KMS-11 (cell line): ENCODE measurements at regions not wholly inside any gene's neighbourhood (a gene's known extent, or its start where the extent isn't known, plus 50 kb on each side); places are given as distances from the start of the nearest gene placed in this dataset.

ENCODE experiments used
- H2AFZ ChIP-seq: fragments of 200-600 bp; sonication (generic); 2 replicates; pipeline ENCODE4 v1.6.1; 2016; ENCODE audit warnings: antibody characterized with exemption, mixed run types, low read depth
- H3K27ac ChIP-seq: fragments of 200-600 bp; sonication (generic); 2 replicates; pipeline ENCODE4 v1.6.1; 2016; ENCODE audit warnings: mild to moderate bottlenecking, mixed run types
- H3K27me3 ChIP-seq: fragments of 200-600 bp; sonication (generic); 2 replicates; pipeline ENCODE4 v1.6.1; 2017; ENCODE audit warnings: mild to moderate bottlenecking, low read depth, mixed run types, moderate library complexity; ENCODE audit not compliant: insufficient read depth
- H3K36me3 ChIP-seq: fragments of 200-600 bp; sonication (generic); 2 replicates; pipeline ENCODE4 v1.6.1; 2017; ENCODE audit warnings: mild to moderate bottlenecking, mixed run types; ENCODE audit not compliant: insufficient read depth
- H3K4me1 ChIP-seq: fragments of 200-600 bp; sonication (generic); 2 replicates; pipeline ENCODE4 v1.6.1; 2016; ENCODE audit warnings: mild to moderate bottlenecking, low read depth, mixed run types; ENCODE audit not compliant: poor library complexity, severe bottlenecking
- H3K4me2 ChIP-seq: fragments of 200-600 bp; sonication (generic); 2 replicates; pipeline ENCODE4 v1.7.0; 2016; ENCODE audit warnings: mild to moderate bottlenecking, mixed run types
- H3K4me3 ChIP-seq: fragments of 200-600 bp; sonication (generic); IDR thresholded peaks from 2 replicates; pipeline ENCODE4 v1.6.1; 2017; ENCODE audit warnings: low read depth, low read length, mixed read lengths; ENCODE audit not compliant: insufficient read depth
- H3K79me2 ChIP-seq: fragments of 200-600 bp; sonication (generic); 2 replicates; pipeline ENCODE4 v1.6.1; 2016; ENCODE audit warnings: low read depth, mixed run types; ENCODE audit not compliant: insufficient read depth
- H3K9ac ChIP-seq: fragments of 200-600 bp; sonication (generic); 2 replicates; pipeline ENCODE4 v1.6.1; 2016; ENCODE audit warnings: mild to moderate bottlenecking, mixed run types
- H4K20me1 ChIP-seq: fragments of 200-600 bp; sonication (generic); 2 replicates; pipeline ENCODE4 v1.6.1; 2016; ENCODE audit warnings: mild to moderate bottlenecking, mixed run types; ENCODE audit not compliant: insufficient read depth
- CTCF ChIP-seq: fragments of 200-600 bp; sonication (generic); conservative IDR thresholded peaks from 2 replicates; pipeline ENCODE4 v1.6.1; 2017; ENCODE audit warnings: low read depth, mild to moderate bottlenecking, antibody characterized with exemption, low read length, moderate library complexity, mixed read lengths

GRCh38 chr10:129039406-129040370, 427.4 kb upstream of the MGMT start:
- Histone ChIP-seq H3K27ac (no peak overlapping the region), H3K36me3 (no peaks in the 10 kb centered on the region), H3K79me2 (no peaks in the 10 kb centered on the region), H4K20me1 (no peaks in the 10 kb centered on the region), H3K27me3 (no peaks in the 10 kb centered on the region), H3K4me1 (no peaks in the 10 kb centered on the region), H3K4me2 (no peak overlapping the region), H3K4me3 (no peak overlapping the region), H3K9ac (no peak overlapping the region), H2AFZ (no peak overlapping the region)
- TF ChIP-seq CTCF = no peak

- H3K27ac ChIP-seq = no peak overlapping the region
- no peak for TF ChIP-seq CTCF
- no peaks in the 10 kb centered on the region for H3K4me1 ChIP-seq
- no peak overlapping the region for H3K4me2 ChIP-seq
- no peaks in the 10 kb centered on the region for H4K20me1 ChIP-seq
- H3K4me3 ChIP-seq = no peak overlapping the region
- no peak overlapping the region for H2AFZ ChIP-seq
- no peak overlapping the region for H3K9ac ChIP-seq
- H3K36me3 ChIP-seq = no peaks in the 10 kb centered on the region
- no peaks in the 10 kb centered on the region for H3K79me2 ChIP-seq
- H3K27me3 ChIP-seq = no peaks in the 10 kb centered on the region
Observed at GRCh38 chr10:129040377-129040776, 426.7 kb upstream of the MGMT start.

GRCh38 chr10:129041916-129042315, 425.1 kb upstream of the MGMT start:
- Histone ChIP-seq H3K27ac (no peak overlapping the region), H3K4me1 (no peaks in the 10 kb centered on the region), H3K27me3 (no peaks in the 10 kb centered on the region), H3K36me3 (no peaks in the 10 kb centered on the region), H3K4me2 (no peak overlapping the region), H3K79me2 (no peaks in the 10 kb centered on the region), H4K20me1 (no peaks in the 10 kb centered on the region), H2AFZ (no peak overlapping the region), H3K4me3 (no peak overlapping the region), H3K9ac (no peak overlapping the region)
- TF ChIP-seq CTCF = no peak

- no peaks in the 10 kb centered on the region for H3K4me1 ChIP-seq
- H2AFZ ChIP-seq = no peak overlapping the region
- no peaks in the 10 kb centered on the region for H3K36me3 ChIP-seq
- TF ChIP-seq CTCF = no peak
- H3K4me2 ChIP-seq = no peak overlapping the region
- H3K79me2 ChIP-seq = no peaks in the 10 kb centered on the region
- no peaks in the 10 kb centered on the region for H3K27me3 ChIP-seq
- H4K20me1 ChIP-seq = no peaks in the 10 kb centered on the region
- H3K4me3 ChIP-seq = no peak overlapping the region
- H3K9ac ChIP-seq = no peak overlapping the region
- H3K27ac ChIP-seq = no peak overlapping the region
Observed at GRCh38 chr10:129042776-129043595, 424.1 kb upstream of the MGMT start.
